ENCODE measurements at regions not wholly inside any gene's neighbourhood (a gene's known extent, or its start where the extent isn't known, plus 50 kb on each side); places are given as distances from the start of the nearest gene placed in this dataset.

- TF ChIP-seq, protein P1, sequence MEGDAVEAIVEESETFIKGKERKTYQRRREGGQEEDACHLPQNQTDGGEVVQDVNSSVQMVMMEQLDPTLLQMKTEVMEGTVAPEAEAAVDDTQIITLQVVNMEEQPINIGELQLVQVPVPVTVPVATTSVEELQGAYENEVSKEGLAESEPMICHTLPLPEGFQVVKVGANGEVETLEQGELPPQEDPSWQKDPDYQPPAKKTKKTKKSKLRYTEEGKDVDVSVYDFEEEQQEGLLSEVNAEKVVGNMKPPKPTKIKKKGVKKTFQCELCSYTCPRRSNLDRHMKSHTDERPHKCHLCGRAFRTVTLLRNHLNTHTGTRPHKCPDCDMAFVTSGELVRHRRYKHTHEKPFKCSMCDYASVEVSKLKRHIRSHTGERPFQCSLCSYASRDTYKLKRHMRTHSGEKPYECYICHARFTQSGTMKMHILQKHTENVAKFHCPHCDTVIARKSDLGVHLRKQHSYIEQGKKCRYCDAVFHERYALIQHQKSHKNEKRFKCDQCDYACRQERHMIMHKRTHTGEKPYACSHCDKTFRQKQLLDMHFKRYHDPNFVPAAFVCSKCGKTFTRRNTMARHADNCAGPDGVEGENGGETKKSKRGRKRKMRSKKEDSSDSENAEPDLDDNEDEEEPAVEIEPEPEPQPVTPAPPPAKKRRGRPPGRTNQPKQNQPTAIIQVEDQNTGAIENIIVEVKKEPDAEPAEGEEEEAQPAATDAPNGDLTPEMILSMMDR (IDR thresholded peaks at IDR 0.05; ENCODE audit: borderline replicate concordance, extremely low read depth, low read length, poor library complexity, severe bottlenecking), result no peak
- no peak for TF ChIP-seq EZH2 (IDR thresholded peaks at IDR 0.05; ENCODE audit: borderline replicate concordance, low read depth, low read length, severe bottlenecking)
Measured at GRCh38 chr15:96066852-96067495, 263.5 kb upstream of the NR2F2 start.
